B cell (primary cell): ENCODE measurements at regions not wholly inside any gene's neighbourhood (a gene's known extent, or its start where the extent isn't known, plus 50 kb on each side); places are given as distances from the start of the nearest gene placed in this dataset.

Experiments
- EZH2 ChIP-seq: IDR thresholded peaks from 2 replicates; pipeline ENCODE4 v1.6.1; 2012; ENCODE audit warnings: borderline replicate concordance, low read depth, mild to moderate bottlenecking, moderate library complexity, low read length; ENCODE audit not compliant: insufficient read depth, poor library complexity, severe bottlenecking
- TF ChIP-seq, protein P1 (sequence below): fragments of 200-600 bp; IDR thresholded peaks from one replicate; pipeline ENCODE4 v1.8.0; 2022; ENCODE audit warnings: antibody characterized with exemption, mild to moderate bottlenecking

DNA sequence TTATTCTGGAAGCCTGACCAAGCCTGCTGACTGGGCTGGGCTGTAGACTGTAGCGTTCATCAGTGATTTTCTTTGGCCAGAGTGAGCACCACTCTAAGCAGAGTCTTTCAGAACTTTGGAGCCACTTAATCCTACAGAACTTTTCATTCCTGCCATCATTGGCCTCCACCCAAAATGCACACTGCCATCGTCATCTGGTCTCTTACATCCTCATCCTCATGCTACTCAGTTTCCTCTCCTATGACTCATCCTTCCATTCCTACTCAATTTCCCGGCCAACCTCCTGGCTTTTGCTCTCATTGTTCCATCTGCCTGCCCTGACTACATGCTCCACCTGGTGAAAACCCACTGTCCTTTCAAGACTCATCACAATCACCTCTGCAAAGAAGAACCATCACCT, 233.8 kb upstream of the USP25 start:
- TF ChIP-seq, protein P1, sequence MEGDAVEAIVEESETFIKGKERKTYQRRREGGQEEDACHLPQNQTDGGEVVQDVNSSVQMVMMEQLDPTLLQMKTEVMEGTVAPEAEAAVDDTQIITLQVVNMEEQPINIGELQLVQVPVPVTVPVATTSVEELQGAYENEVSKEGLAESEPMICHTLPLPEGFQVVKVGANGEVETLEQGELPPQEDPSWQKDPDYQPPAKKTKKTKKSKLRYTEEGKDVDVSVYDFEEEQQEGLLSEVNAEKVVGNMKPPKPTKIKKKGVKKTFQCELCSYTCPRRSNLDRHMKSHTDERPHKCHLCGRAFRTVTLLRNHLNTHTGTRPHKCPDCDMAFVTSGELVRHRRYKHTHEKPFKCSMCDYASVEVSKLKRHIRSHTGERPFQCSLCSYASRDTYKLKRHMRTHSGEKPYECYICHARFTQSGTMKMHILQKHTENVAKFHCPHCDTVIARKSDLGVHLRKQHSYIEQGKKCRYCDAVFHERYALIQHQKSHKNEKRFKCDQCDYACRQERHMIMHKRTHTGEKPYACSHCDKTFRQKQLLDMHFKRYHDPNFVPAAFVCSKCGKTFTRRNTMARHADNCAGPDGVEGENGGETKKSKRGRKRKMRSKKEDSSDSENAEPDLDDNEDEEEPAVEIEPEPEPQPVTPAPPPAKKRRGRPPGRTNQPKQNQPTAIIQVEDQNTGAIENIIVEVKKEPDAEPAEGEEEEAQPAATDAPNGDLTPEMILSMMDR, result no peak
- TF ChIP-seq EZH2, result no peak
